Liver (tissue), 8 donors: ENCODE measurements at regions not wholly inside any gene's neighbourhood (a gene's known extent, or its start where the extent isn't known, plus 50 kb on each side); places are given as distances from the start of the nearest gene placed in this dataset.

ENCODE experiments used
- DNase-seq: peaks from one replicate; pipeline ENCODE4 v3.0.0-alpha.2; 2017; ENCODE audit warnings: low spot score
- H3K27ac ChIP-seq, 2 donors: one replicate each; pipeline ENCODE4 v1.7.0; 2013; ENCODE audit warnings: inconsistent platforms in 2 of 2, low read length in 2 of 2, control low read depth in 1 of 2, low read depth in 1 of 2, mild to moderate bottlenecking in 1 of 2
- H3K27me3 ChIP-seq, 4 donors: one replicate each; pipeline versions ENCODE4 v1.6.1 to v1.7.0; 2013; ENCODE audit warnings: low read length in 3 of 4, inconsistent platforms in 1 of 4, mild to moderate bottlenecking in 1 of 4, moderate library complexity in 1 of 4; ENCODE audit not compliant: control insufficient read depth in 4 of 4, insufficient read depth in 4 of 4
- H3K36me3 ChIP-seq, 4 donors: one replicate each; pipeline versions ENCODE4 v1.6.1 to v1.7.0; 2013; ENCODE audit warnings: low read length in 3 of 4, mild to moderate bottlenecking in 3 of 4, low read depth in 1 of 4, moderate library complexity in 1 of 4; ENCODE audit not compliant: control insufficient read depth in 4 of 4, insufficient read depth in 3 of 4
- H3K4me1 ChIP-seq, 4 donors: one replicate each; pipeline versions ENCODE4 v1.6.1 to v1.7.0; 2013; ENCODE audit warnings: low read length in 3 of 4, mild to moderate bottlenecking in 3 of 4, moderate library complexity in 1 of 4; ENCODE audit not compliant: control insufficient read depth in 4 of 4, insufficient read depth in 4 of 4
- H3K4me3 ChIP-seq, 3 donors: one replicate each; pipeline versions ENCODE4 v1.6.1 to v1.7.0; 2013; ENCODE audit warnings: low read length in 3 of 3, control low read depth in 1 of 3, low read depth in 1 of 3, mild to moderate bottlenecking in 1 of 3
- H3K9ac ChIP-seq, 2 donors: one replicate each; pipeline ENCODE4 v1.7.0; 2013; ENCODE audit warnings: low read length in 2 of 2, mild to moderate bottlenecking in 2 of 2, moderate library complexity in 2 of 2, control low read depth in 1 of 2, low read depth in 1 of 2
- H3K9me3 ChIP-seq, 4 donors: one replicate each; pipeline versions ENCODE4 v1.6.1 to v1.7.0; 2013; ENCODE audit warnings: low read length in 3 of 4; ENCODE audit not compliant: control insufficient read depth in 4 of 4
- ATF3 ChIP-seq: IDR thresholded peaks from 2 replicates; pipeline ENCODE4 v1.6.1; 2016; ENCODE audit warnings: antibody characterized with exemption
- CTCF ChIP-seq: fragments of 150-350 bp; IDR thresholded peaks from 2 replicates; pipeline ENCODE4 v1.5.1; 2017; ENCODE audit warnings: improper control_type of control experiment, low read depth, low read length; ENCODE audit not compliant: missing input control
- EGR1 ChIP-seq, 2 donors: IDR thresholded peaks; 2 replicates each; pipeline ENCODE4 v1.6.1; 2016 to 2018; ENCODE audit warnings: antibody characterized with exemption in 2 of 2, low read depth in 2 of 2
- FOXA1 ChIP-seq: IDR thresholded peaks from 2 replicates; pipeline ENCODE4 v1.6.1; 2016; ENCODE audit warnings: antibody characterized with exemption
- FOXA2 ChIP-seq: IDR thresholded peaks from 2 replicates; pipeline ENCODE4 v1.6.1; 2016; ENCODE audit warnings: antibody characterized with exemption
- GABPA ChIP-seq, 2 donors: IDR thresholded peaks in 1 of 2; conservative IDR thresholded peaks in 1 of 2; 2 replicates each; pipeline ENCODE4 v1.6.1; 2016; ENCODE audit warnings: antibody characterized with exemption in 2 of 2, mild to moderate bottlenecking in 1 of 2, moderate library complexity in 1 of 2
- HNF4A ChIP-seq, 2 donors: conservative IDR thresholded peaks; 2 replicates each; pipeline ENCODE4 v1.6.1; 2016; ENCODE audit warnings: antibody characterized with exemption in 2 of 2, mild to moderate bottlenecking in 2 of 2
- HNF4G ChIP-seq: IDR thresholded peaks from 2 replicates; pipeline ENCODE4 v1.6.1; 2016; ENCODE audit warnings: antibody characterized with exemption
- JUND ChIP-seq, 2 donors: IDR thresholded peaks; 2 replicates each; pipeline ENCODE4 v1.6.1; 2016; ENCODE audit warnings: antibody characterized with exemption in 2 of 2
- MAX ChIP-seq: IDR thresholded peaks from 2 replicates; pipeline ENCODE4 v1.6.1; 2016; ENCODE audit warnings: antibody characterized with exemption
- NR2F2 ChIP-seq: IDR thresholded peaks from 2 replicates; pipeline ENCODE4 v1.6.1; 2016; ENCODE audit warnings: antibody characterized with exemption
- RAD21 ChIP-seq, 2 donors: IDR thresholded peaks; 2 replicates each; pipeline ENCODE4 v1.6.1; 2016; ENCODE audit warnings: antibody characterized with exemption in 2 of 2, mild to moderate bottlenecking in 2 of 2
- RXRA ChIP-seq, 2 donors: IDR thresholded peaks; 2 replicates each; pipeline ENCODE4 v1.6.1; 2017 to 2018; ENCODE audit warnings: antibody characterized with exemption in 2 of 2, mild to moderate bottlenecking in 1 of 2
- SP1 ChIP-seq: IDR thresholded peaks from 2 replicates; pipeline ENCODE4 v1.6.1; 2018; ENCODE audit warnings: antibody characterized with exemption, mild to moderate bottlenecking
- TAF1 ChIP-seq: conservative IDR thresholded peaks from 2 replicates; pipeline ENCODE4 v1.6.1; 2016; ENCODE audit warnings: antibody characterized with exemption, mild to moderate bottlenecking
- YY1 ChIP-seq: IDR thresholded peaks from 2 replicates; pipeline ENCODE4 v1.6.1; 2016; ENCODE audit warnings: antibody characterized with exemption, mild to moderate bottlenecking
- WGBS: extraction: QIAGEN DNeasy Blood & Tissue Kit; methylation state at CpG from one replicate; pipeline ENCODE4 v1.1.7; 2013; 5-methylcytosine and 5-hydroxymethylcytosine counted together
- TF ChIP-seq, protein P1 (sequence below): IDR thresholded peaks from 2 replicates; pipeline ENCODE4 v1.6.1; 2016; ENCODE audit warnings: antibody characterized with exemption
- TF ChIP-seq, protein P2 (sequence below): IDR thresholded peaks from 2 replicates; pipeline ENCODE4 v1.6.1; 2016; ENCODE audit warnings: antibody characterized with exemption, mild to moderate bottlenecking
- donor health status: healthy.
- donor health status: healthy.
- donor health status: healthy.
- donor health status: healthy.
- donor health status: healthy.

GRCh38 chr22:47392054-47392347, 629.6 kb downstream of the TBC1D22A start:
- DNase-seq: no peak
- 81% methylated on average over 11 of the region's 11 CpGs for WGBS

DNA sequence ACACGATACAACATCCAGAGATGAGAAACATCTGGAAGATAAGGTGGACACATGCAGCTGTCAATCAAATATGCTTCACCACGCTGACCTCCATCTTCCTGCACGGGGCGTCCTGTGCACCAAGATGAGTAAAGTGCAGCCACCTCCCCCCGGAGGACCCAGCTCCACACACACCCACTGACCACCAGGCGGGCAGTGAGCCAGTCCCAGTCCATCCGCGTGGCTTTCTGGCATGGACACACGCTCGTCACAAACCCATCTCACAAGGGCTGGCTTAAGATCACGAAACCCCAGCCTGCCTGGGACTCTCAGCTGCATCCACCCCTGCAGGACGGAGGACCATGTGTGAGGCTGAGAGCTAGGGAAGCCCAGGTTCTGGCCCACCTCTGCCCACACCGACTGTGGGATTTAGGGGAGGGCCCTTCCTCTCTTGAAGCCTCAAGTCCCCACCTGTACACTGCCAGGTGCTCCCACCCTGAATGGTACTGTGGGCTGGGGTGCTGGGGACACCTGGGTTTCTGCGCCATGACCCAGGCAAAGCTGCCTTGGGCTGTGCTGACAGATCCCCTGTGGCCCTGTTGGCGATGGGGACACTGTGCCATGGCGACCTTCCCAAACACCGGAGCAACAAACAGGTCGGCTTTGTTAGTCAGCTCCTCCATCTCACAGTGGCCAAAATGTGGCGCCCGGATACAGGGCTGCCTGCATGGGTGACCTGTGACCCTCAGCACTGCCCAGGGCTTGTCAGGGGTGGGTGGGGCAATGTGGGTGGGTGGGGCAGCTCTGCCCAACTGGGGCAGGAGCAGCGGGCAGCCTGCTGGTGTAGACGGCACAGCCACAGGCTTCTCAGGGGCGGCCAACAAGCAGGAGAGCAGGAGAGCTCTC, 629.0 kb downstream of the TBC1D22A start:
- DNase-seq: no peak
- WGBS: 82% methylated on average over 23 of the region's 23 CpGs
- TF ChIP-seq MAX (no peak), GABPA (IDR thresholded peaks at IDR 0.05 in 1 of 2, conservative IDR thresholded peaks at IDR 0.05 in 1 of 2) (no peak)
- Histone ChIP-seq H3K4me3 (no peak overlapping the region), H3K27ac (no peak overlapping the region), H3K36me3 (no peaks in the 10 kb centered on the region), H3K4me1 (no peaks in the 10 kb centered on the region), H3K9ac (no peak overlapping the region), H3K27me3 (no peaks in the 10 kb centered on the region), H3K9me3 (no peaks in the 10 kb centered on the region)

More at GRCh38 chr22:47392054-47392347, 629.6 kb downstream of the TBC1D22A start:
- H3K36me3 ChIP-seq: no peaks in the 10 kb centered on the region
- no peak overlapping the region for H3K4me3 ChIP-seq
- H3K9me3 ChIP-seq: no peaks in the 10 kb centered on the region
- no peaks in the 10 kb centered on the region for H3K4me1 ChIP-seq
- TF ChIP-seq HNF4A (conservative IDR thresholded peaks at IDR 0.05): no peak
- TF ChIP-seq YY1: no peak
- no peaks in the 10 kb centered on the region for H3K27me3 ChIP-seq
- H3K9ac ChIP-seq: no peak overlapping the region
- no peak overlapping the region for H3K27ac ChIP-seq

DNA sequence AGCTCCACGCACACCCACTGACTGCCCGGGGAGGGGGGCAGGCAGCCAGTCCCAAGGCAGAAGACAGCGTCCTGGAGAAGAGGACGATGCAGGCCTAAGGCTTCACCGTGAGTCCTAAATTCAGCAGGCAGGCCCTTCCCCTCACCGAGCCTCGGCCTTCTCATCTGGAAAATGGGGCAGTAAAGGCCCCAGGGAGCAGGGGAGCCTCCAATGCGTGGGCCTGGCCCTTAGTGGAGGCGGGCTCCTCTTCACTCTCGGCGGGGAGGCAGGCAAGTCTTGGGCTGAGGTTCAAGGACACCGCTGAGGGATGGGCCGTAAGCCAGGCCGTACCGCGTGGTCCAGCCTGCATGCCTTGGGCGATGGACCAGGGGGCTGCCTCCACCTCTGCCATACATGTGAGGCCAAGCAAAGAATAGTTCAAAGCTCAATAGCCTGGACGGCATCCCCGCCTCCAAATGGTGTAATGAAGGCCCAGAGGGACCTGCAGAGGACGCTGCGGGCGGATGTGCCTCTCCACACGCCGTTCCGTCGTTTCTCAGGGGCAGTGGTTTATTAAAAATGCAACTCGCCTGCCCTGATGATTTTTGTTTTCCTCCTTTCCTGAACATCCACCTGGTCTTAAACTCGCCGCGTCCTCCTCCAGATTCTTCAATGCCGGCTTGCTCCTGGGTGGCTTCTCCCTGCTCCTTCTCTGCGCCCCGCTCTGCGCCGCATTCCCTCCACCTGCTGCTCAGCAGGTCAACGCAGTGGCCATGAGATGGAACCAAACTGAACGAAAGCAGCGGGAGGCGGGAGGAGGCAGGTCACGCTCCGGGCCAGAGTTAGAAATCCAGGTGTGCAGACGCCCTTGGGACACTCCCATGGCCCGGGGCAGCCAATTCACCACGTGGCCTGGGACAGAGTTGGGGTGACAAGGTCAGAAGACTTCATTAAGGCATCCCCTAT, 627.8 kb downstream of the TBC1D22A start:
- Histone ChIP-seq H3K4me3 (no peak overlapping the region), H3K9ac (no peak overlapping the region), H3K36me3 (no peaks in the 10 kb centered on the region), H3K27ac (no peak overlapping the region), H3K4me1 (no peaks in the 10 kb centered on the region), H3K9me3 (no peaks in the 10 kb centered on the region), H3K27me3 (no peaks in the 10 kb centered on the region)
- no peak for TF ChIP-seq TAF1
- TF ChIP-seq EGR1 (IDR thresholded peaks at IDR 0.05; ENCODE audit: low read depth in 2 of 2): no peak
- TF ChIP-seq, protein P1, sequence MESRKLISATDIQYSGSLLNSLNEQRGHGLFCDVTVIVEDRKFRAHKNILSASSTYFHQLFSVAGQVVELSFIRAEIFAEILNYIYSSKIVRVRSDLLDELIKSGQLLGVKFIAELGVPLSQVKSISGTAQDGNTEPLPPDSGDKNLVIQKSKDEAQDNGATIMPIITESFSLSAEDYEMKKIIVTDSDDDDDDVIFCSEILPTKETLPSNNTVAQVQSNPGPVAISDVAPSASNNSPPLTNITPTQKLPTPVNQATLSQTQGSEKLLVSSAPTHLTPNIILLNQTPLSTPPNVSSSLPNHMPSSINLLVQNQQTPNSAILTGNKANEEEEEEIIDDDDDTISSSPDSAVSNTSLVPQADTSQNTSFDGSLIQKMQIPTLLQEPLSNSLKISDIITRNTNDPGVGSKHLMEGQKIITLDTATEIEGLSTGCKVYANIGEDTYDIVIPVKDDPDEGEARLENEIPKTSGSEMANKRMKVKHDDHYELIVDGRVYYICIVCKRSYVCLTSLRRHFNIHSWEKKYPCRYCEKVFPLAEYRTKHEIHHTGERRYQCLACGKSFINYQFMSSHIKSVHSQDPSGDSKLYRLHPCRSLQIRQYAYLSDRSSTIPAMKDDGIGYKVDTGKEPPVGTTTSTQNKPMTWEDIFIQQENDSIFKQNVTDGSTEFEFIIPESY: no peak
- no peak for TF ChIP-seq GABPA (IDR thresholded peaks at IDR 0.05 in 1 of 2, conservative IDR thresholded peaks at IDR 0.05 in 1 of 2)
- no peak for TF ChIP-seq JUND (IDR thresholded peaks at IDR 0.05)
- TF ChIP-seq HNF4A (conservative IDR thresholded peaks at IDR 0.05): no peak
- no peak for TF ChIP-seq FOXA1
- TF ChIP-seq CTCF: no peak
- TF ChIP-seq, protein P2, sequence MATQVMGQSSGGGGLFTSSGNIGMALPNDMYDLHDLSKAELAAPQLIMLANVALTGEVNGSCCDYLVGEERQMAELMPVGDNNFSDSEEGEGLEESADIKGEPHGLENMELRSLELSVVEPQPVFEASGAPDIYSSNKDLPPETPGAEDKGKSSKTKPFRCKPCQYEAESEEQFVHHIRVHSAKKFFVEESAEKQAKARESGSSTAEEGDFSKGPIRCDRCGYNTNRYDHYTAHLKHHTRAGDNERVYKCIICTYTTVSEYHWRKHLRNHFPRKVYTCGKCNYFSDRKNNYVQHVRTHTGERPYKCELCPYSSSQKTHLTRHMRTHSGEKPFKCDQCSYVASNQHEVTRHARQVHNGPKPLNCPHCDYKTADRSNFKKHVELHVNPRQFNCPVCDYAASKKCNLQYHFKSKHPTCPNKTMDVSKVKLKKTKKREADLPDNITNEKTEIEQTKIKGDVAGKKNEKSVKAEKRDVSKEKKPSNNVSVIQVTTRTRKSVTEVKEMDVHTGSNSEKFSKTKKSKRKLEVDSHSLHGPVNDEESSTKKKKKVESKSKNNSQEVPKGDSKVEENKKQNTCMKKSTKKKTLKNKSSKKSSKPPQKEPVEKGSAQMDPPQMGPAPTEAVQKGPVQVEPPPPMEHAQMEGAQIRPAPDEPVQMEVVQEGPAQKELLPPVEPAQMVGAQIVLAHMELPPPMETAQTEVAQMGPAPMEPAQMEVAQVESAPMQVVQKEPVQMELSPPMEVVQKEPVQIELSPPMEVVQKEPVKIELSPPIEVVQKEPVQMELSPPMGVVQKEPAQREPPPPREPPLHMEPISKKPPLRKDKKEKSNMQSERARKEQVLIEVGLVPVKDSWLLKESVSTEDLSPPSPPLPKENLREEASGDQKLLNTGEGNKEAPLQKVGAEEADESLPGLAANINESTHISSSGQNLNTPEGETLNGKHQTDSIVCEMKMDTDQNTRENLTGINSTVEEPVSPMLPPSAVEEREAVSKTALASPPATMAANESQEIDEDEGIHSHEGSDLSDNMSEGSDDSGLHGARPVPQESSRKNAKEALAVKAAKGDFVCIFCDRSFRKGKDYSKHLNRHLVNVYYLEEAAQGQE: no peak
- no peak for TF ChIP-seq MAX
- no peak for TF ChIP-seq ATF3
- TF ChIP-seq FOXA2: no peak
- no peak for TF ChIP-seq YY1
- TF ChIP-seq SP1: no peak
- TF ChIP-seq RXRA (IDR thresholded peaks at IDR 0.05): no peak
- no peak for TF ChIP-seq HNF4G
- no peak for TF ChIP-seq RAD21 (IDR thresholded peaks at IDR 0.05)
- no peak for TF ChIP-seq NR2F2
- WGBS: 88% methylated on average over 44 of the region's 44 CpGs
- DNase-seq: no peak
